Endodermal cell (in vitro differentiated cells): ENCODE measurements at regions not wholly inside any gene's neighbourhood (a gene's known extent, or its start where the extent isn't known, plus 50 kb on each side); places are given as distances from the start of the nearest gene placed in this dataset.

Experiments used
- DNase-seq: peaks from one replicate; pipeline ENCODE4 v3.0.0-alpha.2; 2017
- H3K27ac ChIP-seq: 2 replicates; pipeline ENCODE4 v1.5.1; 2013; ENCODE audit warnings: mild to moderate bottlenecking, low read depth, low read length, moderate library complexity
- H3K27me3 ChIP-seq: 2 replicates; pipeline ENCODE4 v1.6.1; 2013; ENCODE audit warnings: mild to moderate bottlenecking, low read length, moderate library complexity; ENCODE audit not compliant: insufficient read depth, control insufficient read depth, poor library complexity, severe bottlenecking
- H3K36me3 ChIP-seq: 2 replicates; pipeline ENCODE4 v1.7.0; 2013; ENCODE audit warnings: mild to moderate bottlenecking, low read length, moderate library complexity; ENCODE audit not compliant: control insufficient read depth, insufficient read depth
- H3K4me1 ChIP-seq: one replicate; pipeline ENCODE4 v1.7.0; 2013; ENCODE audit warnings: low read length; ENCODE audit not compliant: control insufficient read depth, insufficient read depth
- H3K4me3 ChIP-seq: 2 replicates; pipeline ENCODE4 v1.5.1; 2013; ENCODE audit warnings: mild to moderate bottlenecking, low read length, moderate library complexity
- H3K9ac ChIP-seq: 2 replicates; pipeline ENCODE4 v1.6.1; 2013; ENCODE audit warnings: mild to moderate bottlenecking, low read length, moderate library complexity; ENCODE audit not compliant: poor library complexity, severe bottlenecking; ENCODE audit errors: extremely low read depth
- H3K9me3 ChIP-seq: 2 replicates; pipeline ENCODE4 v1.6.1; 2013; ENCODE audit warnings: mild to moderate bottlenecking, low read length, moderate library complexity; ENCODE audit not compliant: control insufficient read depth
- H3K27ac Mint-ChIP-seq: 2 replicates; pipeline ENCODE4 v1.8.0; 2020; ENCODE audit warnings: mixed read lengths
- H3K27me3 Mint-ChIP-seq: 2 replicates; pipeline ENCODE4 v1.8.0; 2021; ENCODE audit warnings: mild to moderate bottlenecking, mixed read lengths; ENCODE audit not compliant: insufficient read depth
- H3K36me3 Mint-ChIP-seq: 2 replicates; pipeline ENCODE4 v1.8.0; 2020; ENCODE audit warnings: low read depth, mixed read lengths
- H3K4me1 Mint-ChIP-seq: 2 replicates; pipeline ENCODE4 v1.8.0; 2020; ENCODE audit warnings: mixed read lengths
- H3K4me3 Mint-ChIP-seq: 2 replicates; pipeline ENCODE4 v1.8.0; 2020; ENCODE audit warnings: mild to moderate bottlenecking, moderate library complexity, mixed read lengths
- H3K9me3 Mint-ChIP-seq: 2 replicates; pipeline ENCODE4 v1.8.0; 2020; ENCODE audit warnings: mild to moderate bottlenecking, mixed read lengths
- CTCF ChIP-seq: fragments of 200-600 bp; sonication (generic); conservative IDR thresholded peaks from 2 replicates; pipeline ENCODE4 v1.5.0; 2021; ENCODE audit warnings: antibody characterized with exemption, mild to moderate bottlenecking
- WGBS, 2 experiments: methylation state at CpG; one replicate each; pipeline versions ENCODE4 v1.1.5 to v1.1.7; 2013; ENCODE audit warnings: missing lambda C conversion rate in 2 of 2, mixed read lengths in 1 of 2; ENCODE audit not compliant: insufficient coverage in 1 of 2, insufficient read length in 1 of 2; 5-methylcytosine and 5-hydroxymethylcytosine counted together

GRCh38 chr6:132934496-132934895, 120.1 kb downstream of the RPS12 start:
- DNase-seq = no peak
- no peaks in the 10 kb centered on the region for H3K27me3 ChIP-seq
- H3K9me3 ChIP-seq = no peaks in the 10 kb centered on the region
- no peak overlapping the region for H3K4me3 ChIP-seq
- no peaks in the 10 kb centered on the region for H3K4me1 ChIP-seq
- no peaks in the 10 kb centered on the region for H3K36me3 ChIP-seq
- no peak overlapping the region for H3K27ac ChIP-seq
- Mint-ChIP-seq H3K4me3 (no peak overlapping the region), H3K4me1 (peaks cover 2% of the 10 kb centered on the region), H3K36me3 (no peaks in the 10 kb centered on the region), H3K27me3 (no peaks in the 10 kb centered on the region), H3K9me3 (no peaks in the 10 kb centered on the region), H3K27ac (no peak overlapping the region)
- no peak overlapping the region for H3K9ac ChIP-seq
- WGBS, 2 experiments = 71 to 74% methylated on average over 4 of the region's 4 CpGs
- no peak for TF ChIP-seq CTCF

- DNase-seq = no peak
- H3K4me3 Mint-ChIP-seq = no peak overlapping the region
- no peaks in the 10 kb centered on the region for H3K36me3 ChIP-seq
- H3K9me3 Mint-ChIP-seq = no peaks in the 10 kb centered on the region
- H3K4me1 Mint-ChIP-seq = peaks cover 2% of the 10 kb centered on the region
- H3K4me1 ChIP-seq = no peaks in the 10 kb centered on the region
- H3K9me3 ChIP-seq = no peaks in the 10 kb centered on the region
- no peak overlapping the region for H3K27ac ChIP-seq
- H3K4me3 ChIP-seq = no peak overlapping the region
- H3K9ac ChIP-seq = no peak overlapping the region
- H3K27ac Mint-ChIP-seq = no peak overlapping the region
- no peak for TF ChIP-seq CTCF
- no peaks in the 10 kb centered on the region for H3K27me3 Mint-ChIP-seq
- no peaks in the 10 kb centered on the region for H3K27me3 ChIP-seq
- WGBS, 2 experiments = 52% methylated on average over 1 of the region's 2 CpGs; no CpG with 5 or more reads in 1 of the 2 experiments
- no peaks in the 10 kb centered on the region for H3K36me3 Mint-ChIP-seq
These were observed 122.3 kb downstream of the RPS12 start for GRCh38 chr6:132936646-132937045.

- H3K4me1 Mint-ChIP-seq = peaks cover 2% of the 10 kb centered on the region
- Histone ChIP-seq H3K9ac (no peak overlapping the region), H3K27me3 (no peaks in the 10 kb centered on the region), H3K36me3 (no peaks in the 10 kb centered on the region), H3K9me3 (no peaks in the 10 kb centered on the region), H3K4me1 (no peaks in the 10 kb centered on the region), H3K4me3 (no peak overlapping the region), H3K27ac (no peak overlapping the region)
- TF ChIP-seq CTCF = peak; percentile 84
- peak; percentile 87 for DNase-seq
- no peak overlapping the region for H3K4me3 Mint-ChIP-seq
- no peaks in the 10 kb centered on the region for H3K36me3 Mint-ChIP-seq
- H3K27me3 Mint-ChIP-seq = no peaks in the 10 kb centered on the region
- H3K9me3 Mint-ChIP-seq = no peaks in the 10 kb centered on the region
- no peak overlapping the region for H3K27ac Mint-ChIP-seq
- WGBS, 2 experiments = 17 to 61% methylated on average over 2 to 5 of the region's 5 CpGs
These were observed 123.1 kb downstream of the RPS12 start for GRCh38 chr6:132937466-132937906.
